ENCODE measurements at regions not wholly inside any gene's neighbourhood (a gene's known extent, or its start where the extent isn't known, plus 50 kb on each side); places are given as distances from the start of the nearest gene placed in this dataset.
"Not testable (repeated sequence)": the region's sequence is repeated elsewhere in the genome, so short reads cannot be mapped to it uniquely, and the experiment has no call there.

GRCh38 chr13:20311022-20311421 lies 78.9 kb upstream of the GJB6 start:
- no peak overlapping the region for H3K4me3 ChIP-seq (ENCODE audit: low read length)
- no peak overlapping the region for H3K4me2 ChIP-seq (ENCODE audit: low read length)
- no peak overlapping the region for H3K9ac ChIP-seq (ENCODE audit: low read depth, low read length)
- H3K27me3 ChIP-seq (ENCODE audit: control insufficient read depth, insufficient read depth, low read length): peaks cover 45% of the 10 kb centered on the region
- H3K4me1 ChIP-seq (ENCODE audit: control insufficient read depth, insufficient read depth, low read length): no peaks in the 10 kb centered on the region
- no peaks in the 10 kb centered on the region for H3K36me3 ChIP-seq (ENCODE audit: insufficient read depth, low read length)
- H3K9me3 ChIP-seq (replicated peaks; ENCODE audit: low read length): peaks cover 2% of the 10 kb centered on the region

- peaks cover 54% of the 10 kb centered on the region for H3K27me3 ChIP-seq (ENCODE audit: control insufficient read depth, insufficient read depth, low read length)
- H3K9ac ChIP-seq (ENCODE audit: low read depth, low read length): no peak overlapping the region
Observed at GRCh38 chr13:20306039-20306438, 73.9 kb upstream of the GJB6 start.

GRCh38 chr13:20305587-20305986 lies 73.5 kb upstream of the GJB6 start:
- Histone ChIP-seq H3K27me3 (ENCODE audit: control insufficient read depth, insufficient read depth, low read length) (peaks cover 59% of the 10 kb centered on the region), H3K4me2 (ENCODE audit: low read length) (no peak overlapping the region), H3K4me1 (ENCODE audit: control insufficient read depth, insufficient read depth, low read length) (no peaks in the 10 kb centered on the region), H3K9me3 (replicated peaks; ENCODE audit: low read length) (peaks cover 2% of the 10 kb centered on the region), H3K4me3 (ENCODE audit: low read length) (no peak overlapping the region), H3K9ac (ENCODE audit: low read depth, low read length) (no peak overlapping the region), H3K36me3 (ENCODE audit: insufficient read depth, low read length) (no peaks in the 10 kb centered on the region)

More at GRCh38 chr13:20306039-20306438, 73.9 kb upstream of the GJB6 start:
- Histone ChIP-seq H3K9me3 (replicated peaks; ENCODE audit: low read length) (peaks cover 2% of the 10 kb centered on the region), H3K4me3 (ENCODE audit: low read length) (no peak overlapping the region), H3K4me2 (ENCODE audit: low read length) (no peak overlapping the region), H3K36me3 (ENCODE audit: insufficient read depth, low read length) (no peaks in the 10 kb centered on the region), H3K4me1 (ENCODE audit: control insufficient read depth, insufficient read depth, low read length) (no peaks in the 10 kb centered on the region)

- not testable (repeated sequence) for H3K4me2 ChIP-seq (ENCODE audit: low read length); H3K9me3 ChIP-seq (replicated peaks; ENCODE audit: low read length); H3K4me1 ChIP-seq (ENCODE audit: control insufficient read depth, insufficient read depth, low read length); H3K36me3 ChIP-seq (ENCODE audit: insufficient read depth, low read length); H3K4me3 ChIP-seq (ENCODE audit: low read length); H3K9ac ChIP-seq (ENCODE audit: low read depth, low read length)
- peaks cover 66% of the 10 kb centered on the region for H3K27me3 ChIP-seq (ENCODE audit: control insufficient read depth, insufficient read depth, low read length)
Observed at GRCh38 chr13:20304061-20304460, 71.9 kb upstream of the GJB6 start.

- Histone ChIP-seq H3K4me3 (ENCODE audit: low read length) (no peak overlapping the region), H3K9ac (ENCODE audit: low read depth, low read length) (no peak overlapping the region), H3K27me3 (ENCODE audit: control insufficient read depth, insufficient read depth, low read length) (peaks cover 69% of the 10 kb centered on the region), H3K36me3 (ENCODE audit: insufficient read depth, low read length) (no peaks in the 10 kb centered on the region), H3K4me1 (ENCODE audit: control insufficient read depth, insufficient read depth, low read length) (no peaks in the 10 kb centered on the region), H3K9me3 (replicated peaks; ENCODE audit: low read length) (peaks cover 2% of the 10 kb centered on the region), H3K4me2 (ENCODE audit: low read length) (no peak overlapping the region)
Observed at GRCh38 chr13:20303636-20304035, 71.5 kb upstream of the GJB6 start.

- Histone ChIP-seq H3K4me3 (ENCODE audit: low read length) (no peak overlapping the region), H3K9ac (ENCODE audit: low read depth, low read length) (no peak overlapping the region), H3K4me1 (ENCODE audit: control insufficient read depth, insufficient read depth, low read length) (no peaks in the 10 kb centered on the region), H3K9me3 (replicated peaks; ENCODE audit: low read length) (no peaks in the 10 kb centered on the region), H3K27me3 (ENCODE audit: control insufficient read depth, insufficient read depth, low read length) (peaks cover 84% of the 10 kb centered on the region), H3K4me2 (ENCODE audit: low read length) (peak overlapping the region; percentile 56), H3K36me3 (ENCODE audit: insufficient read depth, low read length) (no peaks in the 10 kb centered on the region)
Observed at GRCh38 chr13:20301403-20302071, 69.4 kb upstream of the GJB6 start.

GRCh38 chr13:20301015-20301402 lies 68.9 kb upstream of the GJB6 start:
- Histone ChIP-seq H3K9ac (ENCODE audit: low read depth, low read length) (no peak overlapping the region), H3K4me3 (ENCODE audit: low read length) (no peak overlapping the region), H3K36me3 (ENCODE audit: insufficient read depth, low read length) (no peaks in the 10 kb centered on the region), H3K27me3 (ENCODE audit: control insufficient read depth, insufficient read depth, low read length) (peaks cover 86% of the 10 kb centered on the region), H3K4me1 (ENCODE audit: control insufficient read depth, insufficient read depth, low read length) (no peaks in the 10 kb centered on the region), H3K9me3 (replicated peaks; ENCODE audit: low read length) (no peaks in the 10 kb centered on the region), H3K4me2 (ENCODE audit: low read length) (peak overlapping the region; percentile 56)

GRCh38 chr13:20297181-20297580 lies 65.1 kb upstream of the GJB6 start:
- Histone ChIP-seq H3K9ac (ENCODE audit: low read depth, low read length) (no peak overlapping the region), H3K4me1 (ENCODE audit: control insufficient read depth, insufficient read depth, low read length) (no peaks in the 10 kb centered on the region), H3K27me3 (ENCODE audit: control insufficient read depth, insufficient read depth, low read length) (peaks cover 74% of the 10 kb centered on the region), H3K36me3 (ENCODE audit: insufficient read depth, low read length) (no peaks in the 10 kb centered on the region), H3K4me2 (ENCODE audit: low read length) (no peak overlapping the region), H3K4me3 (ENCODE audit: low read length) (no peak overlapping the region), H3K9me3 (replicated peaks; ENCODE audit: low read length) (no peaks in the 10 kb centered on the region)

- no peak overlapping the region for H3K4me3 ChIP-seq (ENCODE audit: low read length)
- no peaks in the 10 kb centered on the region for H3K4me1 ChIP-seq (ENCODE audit: control insufficient read depth, insufficient read depth, low read length)
- H3K36me3 ChIP-seq (ENCODE audit: insufficient read depth, low read length): no peaks in the 10 kb centered on the region
- no peak overlapping the region for H3K9ac ChIP-seq (ENCODE audit: low read depth, low read length)
- H3K9me3 ChIP-seq (replicated peaks; ENCODE audit: low read length): no peaks in the 10 kb centered on the region
- H3K27me3 ChIP-seq (ENCODE audit: control insufficient read depth, insufficient read depth, low read length): peaks cover 68% of the 10 kb centered on the region
- no peak overlapping the region for H3K4me2 ChIP-seq (ENCODE audit: low read length)
Observed at GRCh38 chr13:20295956-20296355, 63.8 kb upstream of the GJB6 start.

- no peak overlapping the region for H3K9ac ChIP-seq (ENCODE audit: low read depth, low read length)
- H3K4me3 ChIP-seq (ENCODE audit: low read length): no peak overlapping the region
- H3K9me3 ChIP-seq (replicated peaks; ENCODE audit: low read length): no peaks in the 10 kb centered on the region
- H3K27me3 ChIP-seq (ENCODE audit: control insufficient read depth, insufficient read depth, low read length): peaks cover 66% of the 10 kb centered on the region
- no peaks in the 10 kb centered on the region for H3K36me3 ChIP-seq (ENCODE audit: insufficient read depth, low read length)
- H3K4me1 ChIP-seq (ENCODE audit: control insufficient read depth, insufficient read depth, low read length): no peaks in the 10 kb centered on the region
- no peak overlapping the region for H3K4me2 ChIP-seq (ENCODE audit: low read length)
Observed at GRCh38 chr13:20294497-20294896, 62.4 kb upstream of the GJB6 start.

GRCh38 chr13:20292301-20292700 lies 60.2 kb upstream of the GJB6 start:
- not testable (repeated sequence) for H3K4me1 ChIP-seq (ENCODE audit: control insufficient read depth, insufficient read depth, low read length); H3K9ac ChIP-seq (ENCODE audit: low read depth, low read length); H3K36me3 ChIP-seq (ENCODE audit: insufficient read depth, low read length); H3K4me2 ChIP-seq (ENCODE audit: low read length); H3K9me3 ChIP-seq (replicated peaks; ENCODE audit: low read length); H3K4me3 ChIP-seq (ENCODE audit: low read length)
- H3K27me3 ChIP-seq (ENCODE audit: control insufficient read depth, insufficient read depth, low read length): peaks cover 51% of the 10 kb centered on the region

GRCh38 chr13:20291675-20292074 lies 59.6 kb upstream of the GJB6 start:
- no peaks in the 10 kb centered on the region for H3K36me3 ChIP-seq (ENCODE audit: insufficient read depth, low read length)
- peaks cover 45% of the 10 kb centered on the region for H3K27me3 ChIP-seq (ENCODE audit: control insufficient read depth, insufficient read depth, low read length)
- no peaks in the 10 kb centered on the region for H3K4me1 ChIP-seq (ENCODE audit: control insufficient read depth, insufficient read depth, low read length)
- no peak overlapping the region for H3K9ac ChIP-seq (ENCODE audit: low read depth, low read length)
- H3K4me2 ChIP-seq (ENCODE audit: low read length): no peak overlapping the region
- H3K4me3 ChIP-seq (ENCODE audit: low read length): no peak overlapping the region
- no peaks in the 10 kb centered on the region for H3K9me3 ChIP-seq (replicated peaks; ENCODE audit: low read length)
